Eye (tissue), 1 donor: ENCODE measurements at regions not wholly inside any gene's neighbourhood (a gene's known extent, or its start where the extent isn't known, plus 50 kb on each side); places are given as distances from the start of the nearest gene placed in this dataset.
A peak's percentile ranks its signal among the peaks of the same experiment; 100 is the strongest.

ENCODE experiments used
- DNase-seq: peaks from one replicate; pipeline ENCODE4 v3.0.0-alpha.2; 2015

DNA sequence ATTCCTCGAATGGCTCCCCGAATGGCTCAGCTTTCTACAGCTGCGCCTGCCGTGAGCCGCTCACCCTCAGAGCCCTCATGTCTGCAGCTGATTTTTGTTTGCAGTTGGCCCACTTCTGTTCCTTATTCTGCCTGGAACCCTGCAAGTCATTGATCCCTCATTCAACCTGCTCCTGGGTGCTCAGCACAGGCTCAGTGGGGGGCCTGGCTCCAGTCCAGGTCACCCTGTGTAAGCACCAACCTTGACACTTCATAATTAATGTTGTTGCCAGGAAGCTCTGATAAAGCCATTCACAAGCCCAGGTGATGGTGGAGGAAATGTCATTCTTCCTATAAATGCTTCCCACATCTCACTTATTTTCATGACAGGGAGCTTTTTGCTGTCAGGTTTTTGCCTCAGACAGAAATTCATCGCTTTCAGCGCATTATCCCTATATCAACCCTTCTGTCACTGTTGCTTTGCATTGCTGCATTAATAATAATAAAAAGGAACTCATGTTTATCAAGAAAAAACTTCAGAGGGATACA is 85.7 kb downstream of the F11 start:
- no peak for DNase-seq

DNA sequence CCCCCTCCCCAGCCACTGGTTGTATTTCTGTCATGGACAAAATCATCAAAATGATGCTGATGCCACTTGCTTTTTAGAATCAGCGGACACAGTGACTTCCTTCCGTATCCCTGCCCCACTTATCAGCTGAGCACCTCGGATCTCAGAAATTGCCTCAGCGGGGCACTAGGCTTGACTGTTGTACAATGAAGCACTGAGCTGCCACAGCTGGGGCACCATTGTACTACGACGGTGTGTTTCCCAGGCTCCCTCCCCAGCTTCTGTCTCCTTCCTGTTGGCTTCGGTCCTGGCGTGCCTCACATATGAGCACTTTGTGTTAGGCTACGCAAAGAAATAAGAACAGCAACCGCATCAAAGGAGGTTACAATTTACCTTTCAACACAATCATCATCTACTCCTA is 82.4 kb downstream of the F11 start:
- peak; percentile 38 for DNase-seq

DNA sequence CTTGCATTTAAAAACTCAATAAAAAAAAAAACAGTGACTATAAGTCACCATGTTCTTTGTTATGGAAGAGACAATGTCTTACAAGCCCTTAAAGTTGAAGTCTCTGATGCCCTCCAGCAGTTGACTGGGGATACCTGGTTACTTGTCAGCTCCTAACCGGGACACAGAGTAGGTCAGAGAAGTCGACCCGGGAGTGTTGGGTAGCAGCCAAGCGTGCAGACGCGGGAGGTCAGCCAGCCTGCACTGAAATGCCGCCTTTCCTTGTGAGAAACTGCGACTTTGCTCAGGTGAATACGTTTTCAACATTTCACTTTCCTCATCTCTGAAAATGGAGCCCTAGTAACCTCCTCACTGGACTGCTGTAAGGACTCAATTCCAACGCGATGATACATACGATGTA is 81.8 kb downstream of the F11 start:
- DNase-seq, result peak; percentile 13

DNA sequence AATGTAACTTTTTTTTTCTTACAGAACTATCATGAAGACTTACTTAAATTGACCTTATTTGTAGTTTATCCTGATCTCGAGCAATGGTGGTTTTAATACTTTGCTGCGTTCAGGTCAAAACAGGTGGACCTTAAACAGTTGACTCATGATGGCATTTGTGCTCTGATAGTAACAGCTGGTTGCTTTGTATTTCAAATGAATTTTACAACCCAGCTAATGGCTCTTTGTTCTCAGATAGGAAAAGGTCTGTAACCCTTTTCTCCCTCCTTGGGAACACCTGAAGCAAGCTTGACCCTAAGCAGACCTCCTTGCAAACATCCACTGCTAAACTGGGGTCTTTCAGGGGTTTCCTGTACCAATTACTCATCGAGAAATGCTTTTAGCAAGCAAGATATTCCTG is 79.2 kb downstream of the F11 start:
- DNase-seq, result no peak

DNA sequence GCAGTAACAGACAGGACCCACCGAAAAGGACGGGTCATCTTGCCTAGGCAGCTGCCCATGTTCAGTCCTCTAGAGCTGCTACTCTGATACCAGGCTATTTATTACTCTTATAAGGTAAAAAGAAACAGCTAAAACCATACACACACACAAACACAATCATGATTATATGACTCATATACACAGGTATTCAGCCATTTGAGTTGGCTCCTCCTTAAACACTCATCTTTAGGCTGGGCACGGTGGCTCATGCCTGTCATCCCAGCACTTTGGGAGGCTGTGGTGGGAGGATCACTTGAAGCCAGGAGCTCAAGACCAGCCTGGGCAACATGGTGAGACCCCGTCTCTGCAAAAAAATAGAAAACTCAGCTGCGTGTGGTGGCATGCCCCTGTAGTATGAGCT is 76.6 kb downstream of the F11 start:
- no peak for DNase-seq

DNA sequence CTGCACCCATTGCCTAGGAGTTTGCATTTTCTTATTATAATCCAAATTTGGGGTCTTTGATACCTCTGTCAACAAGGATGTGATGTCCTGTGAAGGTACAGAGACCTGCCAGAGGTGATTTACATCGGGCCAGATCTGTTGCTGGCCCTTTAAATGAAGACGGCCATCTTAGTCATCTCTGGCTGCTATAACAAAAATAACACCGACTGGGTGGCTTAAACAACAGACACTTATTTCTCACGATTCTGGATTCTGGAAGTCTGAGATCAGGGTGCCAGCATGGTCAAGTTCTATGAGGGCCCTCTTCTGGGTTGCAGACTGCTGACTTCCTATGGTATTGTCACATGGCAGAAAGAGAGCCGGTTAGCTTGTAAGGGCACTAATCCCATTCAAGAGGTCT is 75.7 kb downstream of the F11 start:
- DNase-seq, result no peak
